PC-9 (cell line): ENCODE measurements at regions not wholly inside any gene's neighbourhood (a gene's known extent, or its start where the extent isn't known, plus 50 kb on each side); places are given as distances from the start of the nearest gene placed in this dataset.

Experiments used
- EZH2 ChIP-seq: fragments of 200-600 bp; sonication (generic); IDR thresholded peaks from 2 replicates; pipeline ENCODE4 v1.8.0; 2017; ENCODE audit warnings: antibody characterized with exemption, low read depth
- TF ChIP-seq, protein P1 (sequence below): fragments of 200-600 bp; sonication (generic); conservative IDR thresholded peaks from 2 replicates; pipeline ENCODE4 v1.6.1; 2017; ENCODE audit warnings: mixed run types, antibody characterized with exemption, mild to moderate bottlenecking, moderate library complexity

DNA sequence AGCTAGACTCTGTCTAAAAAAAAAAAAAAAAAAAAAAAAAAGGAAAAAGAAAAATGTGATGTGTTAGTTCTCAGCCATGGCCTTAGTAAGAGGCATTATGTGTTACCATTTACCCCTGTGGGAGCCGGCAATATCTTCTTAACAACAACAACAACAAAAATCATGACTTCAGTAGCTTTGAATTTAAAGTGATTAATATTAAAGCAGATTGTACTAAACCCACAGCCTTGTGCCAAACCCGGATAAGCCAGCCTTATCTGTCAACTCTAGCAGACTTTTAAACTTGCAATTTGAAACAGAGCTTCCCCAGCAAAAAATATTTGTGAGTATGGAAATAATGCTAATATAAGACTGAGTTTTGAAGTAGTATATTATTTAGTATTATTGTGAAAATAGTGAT is 462.1 kb upstream of the GNPDA2 start:
- TF ChIP-seq, protein P1, sequence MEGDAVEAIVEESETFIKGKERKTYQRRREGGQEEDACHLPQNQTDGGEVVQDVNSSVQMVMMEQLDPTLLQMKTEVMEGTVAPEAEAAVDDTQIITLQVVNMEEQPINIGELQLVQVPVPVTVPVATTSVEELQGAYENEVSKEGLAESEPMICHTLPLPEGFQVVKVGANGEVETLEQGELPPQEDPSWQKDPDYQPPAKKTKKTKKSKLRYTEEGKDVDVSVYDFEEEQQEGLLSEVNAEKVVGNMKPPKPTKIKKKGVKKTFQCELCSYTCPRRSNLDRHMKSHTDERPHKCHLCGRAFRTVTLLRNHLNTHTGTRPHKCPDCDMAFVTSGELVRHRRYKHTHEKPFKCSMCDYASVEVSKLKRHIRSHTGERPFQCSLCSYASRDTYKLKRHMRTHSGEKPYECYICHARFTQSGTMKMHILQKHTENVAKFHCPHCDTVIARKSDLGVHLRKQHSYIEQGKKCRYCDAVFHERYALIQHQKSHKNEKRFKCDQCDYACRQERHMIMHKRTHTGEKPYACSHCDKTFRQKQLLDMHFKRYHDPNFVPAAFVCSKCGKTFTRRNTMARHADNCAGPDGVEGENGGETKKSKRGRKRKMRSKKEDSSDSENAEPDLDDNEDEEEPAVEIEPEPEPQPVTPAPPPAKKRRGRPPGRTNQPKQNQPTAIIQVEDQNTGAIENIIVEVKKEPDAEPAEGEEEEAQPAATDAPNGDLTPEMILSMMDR: no peak
- TF ChIP-seq EZH2: no peak
